Liver (tissue), 8 donors: ENCODE measurements at regions not wholly inside any gene's neighbourhood (a gene's known extent, or its start where the extent isn't known, plus 50 kb on each side); places are given as distances from the start of the nearest gene placed in this dataset.

Experiments
- DNase-seq: peaks from one replicate; pipeline ENCODE4 v3.0.0-alpha.2; 2017; ENCODE audit warnings: low spot score
- H3K27ac ChIP-seq, 2 donors: one replicate each; pipeline ENCODE4 v1.7.0; 2013; ENCODE audit warnings: inconsistent platforms in 2 of 2, low read length in 2 of 2, control low read depth in 1 of 2, low read depth in 1 of 2, mild to moderate bottlenecking in 1 of 2
- H3K27me3 ChIP-seq, 4 donors: one replicate each; pipeline versions ENCODE4 v1.6.1 to v1.7.0; 2013; ENCODE audit warnings: low read length in 3 of 4, inconsistent platforms in 1 of 4, mild to moderate bottlenecking in 1 of 4, moderate library complexity in 1 of 4; ENCODE audit not compliant: control insufficient read depth in 4 of 4, insufficient read depth in 4 of 4
- H3K36me3 ChIP-seq, 4 donors: one replicate each; pipeline versions ENCODE4 v1.6.1 to v1.7.0; 2013; ENCODE audit warnings: low read length in 3 of 4, mild to moderate bottlenecking in 3 of 4, low read depth in 1 of 4, moderate library complexity in 1 of 4; ENCODE audit not compliant: control insufficient read depth in 4 of 4, insufficient read depth in 3 of 4
- H3K4me1 ChIP-seq, 4 donors: one replicate each; pipeline versions ENCODE4 v1.6.1 to v1.7.0; 2013; ENCODE audit warnings: low read length in 3 of 4, mild to moderate bottlenecking in 3 of 4, moderate library complexity in 1 of 4; ENCODE audit not compliant: control insufficient read depth in 4 of 4, insufficient read depth in 4 of 4
- H3K4me3 ChIP-seq, 3 donors: one replicate each; pipeline versions ENCODE4 v1.6.1 to v1.7.0; 2013; ENCODE audit warnings: low read length in 3 of 3, control low read depth in 1 of 3, low read depth in 1 of 3, mild to moderate bottlenecking in 1 of 3
- H3K9ac ChIP-seq, 2 donors: one replicate each; pipeline ENCODE4 v1.7.0; 2013; ENCODE audit warnings: low read length in 2 of 2, mild to moderate bottlenecking in 2 of 2, moderate library complexity in 2 of 2, control low read depth in 1 of 2, low read depth in 1 of 2
- H3K9me3 ChIP-seq, 4 donors: one replicate each; pipeline versions ENCODE4 v1.6.1 to v1.7.0; 2013; ENCODE audit warnings: low read length in 3 of 4; ENCODE audit not compliant: control insufficient read depth in 4 of 4
- CTCF ChIP-seq: fragments of 150-350 bp; IDR thresholded peaks from 2 replicates; pipeline ENCODE4 v1.5.1; 2017; ENCODE audit warnings: improper control_type of control experiment, low read depth, low read length; ENCODE audit not compliant: missing input control
- EGR1 ChIP-seq, 2 donors: IDR thresholded peaks; 2 replicates each; pipeline ENCODE4 v1.6.1; 2016 to 2018; ENCODE audit warnings: antibody characterized with exemption in 2 of 2, low read depth in 2 of 2
- FOXA1 ChIP-seq: IDR thresholded peaks from 2 replicates; pipeline ENCODE4 v1.6.1; 2016; ENCODE audit warnings: antibody characterized with exemption
- FOXA2 ChIP-seq: IDR thresholded peaks from 2 replicates; pipeline ENCODE4 v1.6.1; 2016; ENCODE audit warnings: antibody characterized with exemption
- GABPA ChIP-seq, 2 donors: IDR thresholded peaks in 1 of 2; conservative IDR thresholded peaks in 1 of 2; 2 replicates each; pipeline ENCODE4 v1.6.1; 2016; ENCODE audit warnings: antibody characterized with exemption in 2 of 2, mild to moderate bottlenecking in 1 of 2, moderate library complexity in 1 of 2
- HNF4A ChIP-seq, 2 donors: conservative IDR thresholded peaks; 2 replicates each; pipeline ENCODE4 v1.6.1; 2016; ENCODE audit warnings: antibody characterized with exemption in 2 of 2, mild to moderate bottlenecking in 2 of 2
- HNF4G ChIP-seq: IDR thresholded peaks from 2 replicates; pipeline ENCODE4 v1.6.1; 2016; ENCODE audit warnings: antibody characterized with exemption
- JUND ChIP-seq, 2 donors: IDR thresholded peaks; 2 replicates each; pipeline ENCODE4 v1.6.1; 2016; ENCODE audit warnings: antibody characterized with exemption in 2 of 2
- MAX ChIP-seq: IDR thresholded peaks from 2 replicates; pipeline ENCODE4 v1.6.1; 2016; ENCODE audit warnings: antibody characterized with exemption
- NR2F2 ChIP-seq: IDR thresholded peaks from 2 replicates; pipeline ENCODE4 v1.6.1; 2016; ENCODE audit warnings: antibody characterized with exemption
- RAD21 ChIP-seq, 2 donors: IDR thresholded peaks; 2 replicates each; pipeline ENCODE4 v1.6.1; 2016; ENCODE audit warnings: antibody characterized with exemption in 2 of 2, mild to moderate bottlenecking in 2 of 2
- REST ChIP-seq: IDR thresholded peaks from 2 replicates; pipeline ENCODE4 v1.6.1; 2016; ENCODE audit warnings: antibody characterized with exemption, mild to moderate bottlenecking
- SP1 ChIP-seq: IDR thresholded peaks from 2 replicates; pipeline ENCODE4 v1.6.1; 2018; ENCODE audit warnings: antibody characterized with exemption, mild to moderate bottlenecking
- TAF1 ChIP-seq: conservative IDR thresholded peaks from 2 replicates; pipeline ENCODE4 v1.6.1; 2016; ENCODE audit warnings: antibody characterized with exemption, mild to moderate bottlenecking
- YY1 ChIP-seq: IDR thresholded peaks from 2 replicates; pipeline ENCODE4 v1.6.1; 2016; ENCODE audit warnings: antibody characterized with exemption, mild to moderate bottlenecking
- ZBTB33 ChIP-seq: IDR thresholded peaks from 2 replicates; pipeline ENCODE4 v1.6.1; 2016; ENCODE audit warnings: antibody characterized with exemption
- WGBS: extraction: QIAGEN DNeasy Blood & Tissue Kit; methylation state at CpG from one replicate; pipeline ENCODE4 v1.1.7; 2013; 5-methylcytosine and 5-hydroxymethylcytosine counted together
- donor health status: healthy.
- donor health status: healthy.
- donor health status: healthy.
- donor health status: healthy.
- donor health status: healthy.

GRCh38 chr12:125888921-125889320, 823.7 kb downstream of the AACS start:
- TF ChIP-seq SP1, result no peak
- no peak for TF ChIP-seq EGR1 (IDR thresholded peaks at IDR 0.05; ENCODE audit: low read depth in 2 of 2)
- TF ChIP-seq HNF4G, result no peak
- no peak for TF ChIP-seq JUND (IDR thresholded peaks at IDR 0.05)
- no peak for TF ChIP-seq FOXA2
- TF ChIP-seq FOXA1, result no peak
- no peak for TF ChIP-seq NR2F2
- TF ChIP-seq RAD21 (IDR thresholded peaks at IDR 0.05), result no peak
- no peak for TF ChIP-seq TAF1
- TF ChIP-seq CTCF, result no peak
- TF ChIP-seq REST, result no peak
- TF ChIP-seq YY1, result no peak
- no peak for TF ChIP-seq MAX
- no peak for TF ChIP-seq ZBTB33
- no peak for TF ChIP-seq HNF4A (conservative IDR thresholded peaks at IDR 0.05)
- H3K4me1 ChIP-seq, result no peaks in the 10 kb centered on the region
- H3K27ac ChIP-seq, result no peak overlapping the region
- H3K27me3 ChIP-seq, result no peaks in the 10 kb centered on the region
- no peak overlapping the region for H3K4me3 ChIP-seq
- H3K9ac ChIP-seq, result no peak overlapping the region
- no peaks in the 10 kb centered on the region for H3K36me3 ChIP-seq
- H3K9me3 ChIP-seq, result peaks cover 0 to 2% (median 0%) of the 10 kb centered on the region in 4 donors
- DNase-seq, result no peak

- WGBS, result 73% methylated on average over 6 of the region's 6 CpGs
- DNase-seq, result no peak
- TF ChIP-seq REST (no peak), GABPA (IDR thresholded peaks at IDR 0.05 in 1 of 2, conservative IDR thresholded peaks at IDR 0.05 in 1 of 2) (no peak), TAF1 (no peak)
These were observed 824.5 kb downstream of the AACS start for GRCh38 chr12:125889742-125890141.

More at GRCh38 chr12:125889742-125890141, 824.5 kb downstream of the AACS start:
- no peak overlapping the region for H3K27ac ChIP-seq
- no peaks in the 10 kb centered on the region for H3K36me3 ChIP-seq
- peaks cover 0 to 2% (median 0%) of the 10 kb centered on the region in 4 donors for H3K9me3 ChIP-seq
- H3K4me3 ChIP-seq, result no peak overlapping the region
- no peaks in the 10 kb centered on the region for H3K27me3 ChIP-seq
- H3K9ac ChIP-seq, result no peak overlapping the region
- no peaks in the 10 kb centered on the region for H3K4me1 ChIP-seq
